OCI-LY7 (cell line): ENCODE measurements at regions not wholly inside any gene's neighbourhood (a gene's known extent, or its start where the extent isn't known, plus 50 kb on each side); places are given as distances from the start of the nearest gene placed in this dataset.

Experiments
- BruUV-seq: library from RNA; stranded (reverse); fragments of 400-500 nt; replicated peaks from 2 replicates; lab custom pipeline; 2021; lab: Mats Ljungman, UMichigan
- CTCF ChIA-PET: fragments of 300-600 bp; sonication (Branson Sonifier 250); formaldehyde crosslinking; loops from one replicate; lab custom pipeline; 2022; ENCODE audit warnings: antibody characterized with exemption; ENCODE audit not compliant: unreplicated experiment; lab: Charles Lee
- POLR2A ChIA-PET: fragments of 300-600 bp; sonication (Branson Sonifier 250); formaldehyde crosslinking; loops from one replicate; lab custom pipeline; 2022; ENCODE audit warnings: antibody characterized with exemption; lab: Charles Lee
- DNase-seq: peaks from one replicate; pipeline ENCODE4 v3.0.0-alpha.2; 2015; ENCODE audit warnings: low spot score
- H2AFZ ChIP-seq: fragments of 200-600 bp; sonication (generic), shearing (Covaris generic); 2 replicates; pipeline ENCODE4 v1.6.1; 2014; ENCODE audit warnings: mild to moderate bottlenecking, antibody characterized with exemption, low read length, moderate library complexity
- H3K27ac ChIP-seq: fragments of 200-600 bp; sonication (generic); 2 replicates; pipeline ENCODE4 v1.5.1; 2014; ENCODE audit warnings: mixed run types, low read depth, mild to moderate bottlenecking, moderate library complexity, low read length, inconsistent platforms; ENCODE audit not compliant: poor library complexity, severe bottlenecking
- H3K36me3 ChIP-seq: fragments of 200-600 bp; sonication (generic); 2 replicates; pipeline ENCODE4 v1.6.1; 2014; ENCODE audit warnings: mild to moderate bottlenecking, antibody characterized with exemption, low read length, moderate library complexity, mixed read lengths; ENCODE audit not compliant: insufficient read depth
- H3K4me1 ChIP-seq: fragments of 200-600 bp; sonication (generic); 2 replicates; pipeline ENCODE4 v1.5.1; 2014; ENCODE audit warnings: mild to moderate bottlenecking, low read length; ENCODE audit not compliant: insufficient read depth, poor library complexity, severe bottlenecking
- H3K4me2 ChIP-seq: fragments of 200-600 bp; sonication (generic); 2 replicates; pipeline ENCODE4 v1.6.1; 2014; ENCODE audit warnings: mild to moderate bottlenecking, low read length
- H3K4me3 ChIP-seq: fragments of 200-600 bp; sonication (generic); 2 replicates; pipeline ENCODE4 v1.5.1; 2014; ENCODE audit warnings: mild to moderate bottlenecking, low read depth, low read length; ENCODE audit not compliant: poor library complexity, severe bottlenecking
- H3K79me2 ChIP-seq: fragments of 200-600 bp; sonication (generic); 2 replicates; pipeline ENCODE4 v1.6.1; 2016; ENCODE audit warnings: low read depth, mild to moderate bottlenecking, low read length, moderate library complexity, mixed read lengths; ENCODE audit not compliant: insufficient read depth
- H3K9me2 ChIP-seq: fragments of 200-600 bp; sonication (generic); 2 replicates; pipeline ENCODE4 v1.6.1; 2016; ENCODE audit warnings: mild to moderate bottlenecking, low read length, mixed read lengths; ENCODE audit not compliant: insufficient read depth
- H3K9me3 ChIP-seq: fragments of 200-600 bp; sonication (generic); 2 replicates; pipeline ENCODE4 v1.6.1; 2014; ENCODE audit warnings: mild to moderate bottlenecking, mixed run types, low read length, mixed read lengths
- H4K20me1 ChIP-seq: fragments of 200-600 bp; sonication (generic); 2 replicates; pipeline ENCODE4 v1.6.1; 2014; ENCODE audit warnings: mild to moderate bottlenecking, antibody characterized with exemption, low read length, moderate library complexity, mixed read lengths; ENCODE audit not compliant: insufficient read depth
- EZH2phosphoT487 ChIP-seq: fragments of 200-600 bp; sonication (generic); IDR thresholded peaks from 2 replicates; pipeline ENCODE4 v1.6.1; 2018; ENCODE audit warnings: low read depth, borderline replicate concordance, mild to moderate bottlenecking, mixed run types, antibody characterized with exemption, low read length, moderate library complexity, mixed read lengths
- intact Hi-C: fragments of 100-400 bp; cut with micrococcal nuclease; formaldehyde crosslinking; loops from one replicate; pipeline ENCODE4 v1.10.0; 2022; ENCODE audit not compliant: unreplicated experiment
- TF ChIP-seq, protein P1 (sequence below): fragments of 200-600 bp; sonication (generic); conservative IDR thresholded peaks from 2 replicates; pipeline ENCODE4 v1.5.1; 2014; ENCODE audit warnings: mild to moderate bottlenecking, antibody characterized with exemption, low read length, moderate library complexity, mixed read lengths

DNA sequence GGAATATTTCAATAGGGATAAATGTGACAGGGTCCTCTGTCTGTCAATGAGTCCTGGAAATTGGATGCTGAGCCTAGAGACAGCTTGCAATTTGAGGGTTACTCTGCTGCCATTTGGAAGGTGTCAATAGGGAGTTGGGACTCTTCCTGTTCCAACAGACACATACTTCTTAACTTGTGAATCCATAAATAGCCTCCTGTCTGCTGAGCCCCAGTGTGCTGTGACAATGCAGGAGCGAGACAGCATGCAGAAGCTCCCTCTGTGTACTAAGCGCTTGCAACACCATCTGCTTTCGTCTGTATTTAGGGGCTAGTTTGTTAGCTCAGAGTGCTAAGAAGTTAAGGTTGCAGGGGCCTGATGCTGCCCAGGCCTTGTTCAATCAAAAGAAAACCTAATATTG, 58.5 kb upstream of the GPR12 start:
- BruUV-seq, result no TSS peak

DNA sequence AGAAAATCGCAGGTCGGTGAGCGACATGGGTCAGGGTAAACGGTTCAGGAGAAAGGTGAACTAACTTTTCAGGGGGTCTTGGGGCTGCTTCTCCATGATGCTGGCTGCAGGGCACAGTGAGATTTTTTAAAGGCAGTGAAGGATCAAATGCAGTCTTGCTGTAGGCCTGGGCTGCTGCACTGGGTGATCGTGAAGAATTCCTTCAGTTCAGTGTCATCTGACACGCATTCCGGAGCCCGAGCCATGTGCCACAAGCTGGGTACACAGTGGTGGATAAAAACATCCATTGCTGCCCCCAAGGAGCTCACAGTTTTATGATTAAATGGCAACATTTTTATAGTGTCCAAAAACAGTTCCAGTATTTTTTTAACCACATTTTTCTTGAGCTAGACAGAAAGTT, 56.3 kb upstream of the GPR12 start:
- CTCF ChIA-PET, result no interaction called here
- Histone ChIP-seq H3K79me2 (no peaks in the 10 kb centered on the region), H3K9me2 (no peaks in the 10 kb centered on the region), H2AFZ (no peak overlapping the region), H3K9me3 (no peaks in the 10 kb centered on the region), H3K27ac (no peak overlapping the region), H4K20me1 (no peaks in the 10 kb centered on the region), H3K4me1 (no peaks in the 10 kb centered on the region), H3K4me2 (no peak overlapping the region), H3K36me3 (no peaks in the 10 kb centered on the region), H3K4me3 (no peak overlapping the region)
- TF ChIP-seq EZH2phosphoT487, result no peak
- TF ChIP-seq, protein P1, sequence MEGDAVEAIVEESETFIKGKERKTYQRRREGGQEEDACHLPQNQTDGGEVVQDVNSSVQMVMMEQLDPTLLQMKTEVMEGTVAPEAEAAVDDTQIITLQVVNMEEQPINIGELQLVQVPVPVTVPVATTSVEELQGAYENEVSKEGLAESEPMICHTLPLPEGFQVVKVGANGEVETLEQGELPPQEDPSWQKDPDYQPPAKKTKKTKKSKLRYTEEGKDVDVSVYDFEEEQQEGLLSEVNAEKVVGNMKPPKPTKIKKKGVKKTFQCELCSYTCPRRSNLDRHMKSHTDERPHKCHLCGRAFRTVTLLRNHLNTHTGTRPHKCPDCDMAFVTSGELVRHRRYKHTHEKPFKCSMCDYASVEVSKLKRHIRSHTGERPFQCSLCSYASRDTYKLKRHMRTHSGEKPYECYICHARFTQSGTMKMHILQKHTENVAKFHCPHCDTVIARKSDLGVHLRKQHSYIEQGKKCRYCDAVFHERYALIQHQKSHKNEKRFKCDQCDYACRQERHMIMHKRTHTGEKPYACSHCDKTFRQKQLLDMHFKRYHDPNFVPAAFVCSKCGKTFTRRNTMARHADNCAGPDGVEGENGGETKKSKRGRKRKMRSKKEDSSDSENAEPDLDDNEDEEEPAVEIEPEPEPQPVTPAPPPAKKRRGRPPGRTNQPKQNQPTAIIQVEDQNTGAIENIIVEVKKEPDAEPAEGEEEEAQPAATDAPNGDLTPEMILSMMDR, result no peak
- intact Hi-C loops, result no loop called here
- DNase-seq, result no peak
- POLR2A ChIA-PET, result no interaction called here
- BruUV-seq, result no TSS peak

More for the DNA sequence above, 58.5 kb upstream of the GPR12 start:
- no peak overlapping the region for H2AFZ ChIP-seq
- H3K4me3 ChIP-seq, result no peak overlapping the region
- H3K27ac ChIP-seq, result no peak overlapping the region
- no peaks in the 10 kb centered on the region for H3K79me2 ChIP-seq
- no peaks in the 10 kb centered on the region for H3K4me1 ChIP-seq
- no peak overlapping the region for H3K4me2 ChIP-seq
- ChIA-PET CTCF (no interaction called here), POLR2A (no interaction called here)
- no peak for TF ChIP-seq EZH2phosphoT487
- TF ChIP-seq, protein P1, result no peak
- H3K9me3 ChIP-seq, result no peaks in the 10 kb centered on the region
- DNase-seq, result no peak
- H4K20me1 ChIP-seq, result no peaks in the 10 kb centered on the region
- no peaks in the 10 kb centered on the region for H3K9me2 ChIP-seq
- intact Hi-C loops, result no loop called here
- no peaks in the 10 kb centered on the region for H3K36me3 ChIP-seq

DNA sequence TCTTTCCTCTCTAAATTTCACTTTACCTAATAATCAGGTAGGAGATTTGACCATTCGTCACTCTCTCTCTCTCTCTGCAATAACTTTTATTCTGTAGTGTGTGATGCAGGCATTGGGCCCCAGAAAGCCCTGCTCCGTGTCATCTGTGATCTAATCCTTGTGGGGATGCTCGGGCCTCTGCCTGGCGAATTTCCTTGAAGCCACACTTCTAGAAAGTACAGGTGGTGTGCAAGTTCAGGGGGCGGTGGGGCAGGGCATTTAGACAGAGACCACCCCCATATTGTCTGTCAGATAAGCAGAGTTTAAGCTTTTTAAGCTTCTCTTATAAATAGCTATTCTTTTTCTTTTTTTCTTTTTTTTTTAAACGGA, 53.4 kb upstream of the GPR12 start:
- H3K9me2 ChIP-seq, result no peaks in the 10 kb centered on the region
- H3K4me1 ChIP-seq, result no peaks in the 10 kb centered on the region
- H3K36me3 ChIP-seq, result no peaks in the 10 kb centered on the region
- H3K79me2 ChIP-seq, result no peaks in the 10 kb centered on the region
- no peaks in the 10 kb centered on the region for H4K20me1 ChIP-seq
- H3K4me3 ChIP-seq, result no peak overlapping the region
- POLR2A ChIA-PET, result no interaction called here
- TF ChIP-seq EZH2phosphoT487, result no peak
- TF ChIP-seq, protein P1, result no peak
- CTCF ChIA-PET, result no interaction called here
- no peak overlapping the region for H3K27ac ChIP-seq
- DNase-seq, result no peak
- no peak overlapping the region for H2AFZ ChIP-seq
- no peaks in the 10 kb centered on the region for H3K9me3 ChIP-seq
- no peak overlapping the region for H3K4me2 ChIP-seq
- intact Hi-C loops, result no loop called here
- no TSS peak for BruUV-seq
